ENCODE measurements at regions not wholly inside any gene's neighbourhood (a gene's known extent, or its start where the extent isn't known, plus 50 kb on each side); places are given as distances from the start of the nearest gene placed in this dataset.

- WGBS, 2 donors: 35 to 38% methylated on average over 7 of the region's 7 CpGs
- H3K4me3 ChIP-seq (ENCODE audit: low read length in 2 of 2): no peak overlapping the region
- no peaks in the 10 kb centered on the region for H3K27me3 ChIP-seq (ENCODE audit: control insufficient read depth in 1 of 2, insufficient read depth in 2 of 2, low read length in 1 of 2)
- no peak overlapping the region for H3K27ac ChIP-seq (ENCODE audit: low read depth in 1 of 2, low read length in 2 of 2)
- H3K9me3 ChIP-seq (ENCODE audit: control insufficient read depth, low read length): no peaks in the 10 kb centered on the region
- DNase-seq: no peak
- no peaks in the 10 kb centered on the region for H3K36me3 ChIP-seq (ENCODE audit: control insufficient read depth in 1 of 2, insufficient read depth in 2 of 2, low read length in 1 of 2)
- intact Hi-C loops (cut with DNase I): no loop called here
- no peaks in the 10 kb centered on the region for H3K4me1 ChIP-seq (ENCODE audit: control insufficient read depth in 1 of 2, insufficient read depth in 2 of 2, low read length in 2 of 2)
- ATAC-seq (ENCODE audit: low FRiP score): no peak
Observed at GRCh38 chr9:90546200-90546599, 96.4 kb downstream of the DIRAS2 start.

- ATAC-seq (ENCODE audit: low FRiP score): no peak
- Histone ChIP-seq H3K4me1 (ENCODE audit: control insufficient read depth in 1 of 2, insufficient read depth in 2 of 2, low read length in 2 of 2) (no peaks in the 10 kb centered on the region), H3K4me3 (ENCODE audit: low read length in 2 of 2) (no peak overlapping the region), H3K27ac (ENCODE audit: low read depth in 1 of 2, low read length in 2 of 2) (no peak overlapping the region), H3K27me3 (ENCODE audit: control insufficient read depth in 1 of 2, insufficient read depth in 2 of 2, low read length in 1 of 2) (no peaks in the 10 kb centered on the region), H3K36me3 (ENCODE audit: control insufficient read depth in 1 of 2, insufficient read depth in 2 of 2, low read length in 1 of 2) (no peaks in the 10 kb centered on the region), H3K9me3 (ENCODE audit: control insufficient read depth, low read length) (no peaks in the 10 kb centered on the region)
- 88 to 95% methylated on average over 2 of the region's 2 CpGs for WGBS, 2 donors
- intact Hi-C loops (cut with DNase I): no loop called here
- DNase-seq: no peak
Observed at GRCh38 chr9:90547896-90548295, 94.7 kb downstream of the DIRAS2 start.

DNA sequence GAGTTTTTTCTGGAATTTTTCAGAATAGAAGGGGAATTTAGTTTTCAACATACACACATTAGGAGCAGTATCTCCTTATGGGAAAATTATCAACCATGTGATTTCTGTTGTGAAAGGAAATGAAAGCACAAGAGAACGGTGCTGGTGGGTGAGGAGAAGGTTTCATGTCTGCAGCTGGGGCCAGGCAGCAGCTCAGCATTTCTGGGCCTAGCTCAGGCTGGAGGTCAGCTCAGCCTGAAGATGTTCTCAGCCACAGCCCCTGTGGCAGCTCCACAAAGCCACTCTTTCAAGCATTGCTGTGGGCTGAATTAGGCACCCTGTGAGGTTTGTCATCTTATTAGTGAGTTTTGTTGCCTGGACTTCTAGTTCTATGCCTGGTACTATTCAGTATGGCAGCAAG, 90.3 kb downstream of the DIRAS2 start:
- Histone ChIP-seq H3K4me1 (ENCODE audit: control insufficient read depth in 1 of 2, insufficient read depth in 2 of 2, low read length in 2 of 2) (no peaks in the 10 kb centered on the region), H3K36me3 (ENCODE audit: control insufficient read depth in 1 of 2, insufficient read depth in 2 of 2, low read length in 1 of 2) (no peaks in the 10 kb centered on the region), H3K9me3 (ENCODE audit: control insufficient read depth, low read length) (no peaks in the 10 kb centered on the region), H3K27me3 (ENCODE audit: control insufficient read depth in 1 of 2, insufficient read depth in 2 of 2, low read length in 1 of 2) (no peaks in the 10 kb centered on the region), H3K27ac (ENCODE audit: low read depth in 1 of 2, low read length in 2 of 2) (no peak overlapping the region), H3K4me3 (ENCODE audit: low read length in 2 of 2) (no peak overlapping the region)
- intact Hi-C loops (cut with DNase I): no loop called here
- DNase-seq (no peak), ATAC-seq (ENCODE audit: low FRiP score) (no peak)
- 62 to 65% methylated on average over 1 of the region's 1 CpG for WGBS, 2 donors

GRCh38 chr9:90555351-90556057, 87.1 kb downstream of the DIRAS2 start:
- Histone ChIP-seq H3K4me1 (ENCODE audit: control insufficient read depth in 1 of 2, insufficient read depth in 2 of 2, low read length in 2 of 2) (no peaks in the 10 kb centered on the region), H3K27me3 (ENCODE audit: control insufficient read depth in 1 of 2, insufficient read depth in 2 of 2, low read length in 1 of 2) (no peaks in the 10 kb centered on the region), H3K36me3 (ENCODE audit: control insufficient read depth in 1 of 2, insufficient read depth in 2 of 2, low read length in 1 of 2) (no peaks in the 10 kb centered on the region), H3K27ac (ENCODE audit: low read depth in 1 of 2, low read length in 2 of 2) (no peak overlapping the region), H3K4me3 (ENCODE audit: low read length in 2 of 2) (no peak overlapping the region), H3K9me3 (ENCODE audit: control insufficient read depth, low read length) (no peaks in the 10 kb centered on the region)
- 1 to 7% methylated on average over 7 of the region's 7 CpGs for WGBS, 2 donors
- intact Hi-C loops (cut with DNase I): no loop called here
- DNase-seq (no peak), ATAC-seq (ENCODE audit: low FRiP score) (no peak)

DNA sequence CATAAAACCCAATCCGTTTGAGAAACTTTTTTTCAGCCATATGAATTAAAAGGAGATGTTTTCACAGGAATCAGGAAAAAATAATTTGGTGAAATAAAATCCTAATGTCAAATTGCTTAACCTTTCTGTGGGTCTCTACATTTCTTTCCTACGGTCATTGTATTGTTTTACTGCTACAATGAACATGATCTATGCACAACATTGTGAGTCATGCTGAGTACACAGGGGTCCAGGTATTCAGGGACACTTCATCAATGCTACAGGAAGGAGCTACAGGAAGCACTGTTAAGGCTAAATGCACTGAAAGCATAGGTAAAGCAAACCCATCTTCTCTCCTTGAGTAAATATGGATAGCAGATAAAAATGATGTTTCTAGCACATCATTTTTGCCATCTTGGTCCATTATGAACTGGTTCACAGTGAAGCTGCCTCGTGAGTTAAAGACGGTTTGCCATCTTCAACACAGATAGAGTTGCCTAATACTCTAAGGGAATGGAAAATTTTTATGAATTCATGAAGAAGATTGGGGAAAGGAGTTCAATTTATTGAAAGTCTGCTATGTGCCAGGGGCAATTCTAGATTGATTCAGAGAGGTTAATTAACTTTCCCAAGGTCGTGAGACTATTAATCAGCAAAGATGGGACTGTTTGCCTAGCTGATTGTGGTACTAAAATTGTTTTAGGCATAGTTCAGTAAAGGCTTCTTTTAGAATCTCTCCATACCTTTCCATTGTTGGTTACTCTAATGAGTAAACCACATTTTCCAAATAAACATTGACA, 85.5 kb downstream of the DIRAS2 start:
- Histone ChIP-seq H3K27ac (ENCODE audit: low read depth in 1 of 2, low read length in 2 of 2) (no peak overlapping the region), H3K4me1 (ENCODE audit: control insufficient read depth in 1 of 2, insufficient read depth in 2 of 2, low read length in 2 of 2) (no peaks in the 10 kb centered on the region), H3K4me3 (ENCODE audit: low read length in 2 of 2) (no peak overlapping the region), H3K27me3 (ENCODE audit: control insufficient read depth in 1 of 2, insufficient read depth in 2 of 2, low read length in 1 of 2) (no peaks in the 10 kb centered on the region), H3K9me3 (ENCODE audit: control insufficient read depth, low read length) (peaks cover 1% of the 10 kb centered on the region), H3K36me3 (ENCODE audit: control insufficient read depth in 1 of 2, insufficient read depth in 2 of 2, low read length in 1 of 2) (no peaks in the 10 kb centered on the region)
- intact Hi-C loops (cut with DNase I): no loop called here
- 86 to 87% methylated on average over 5 of the region's 5 CpGs for WGBS, 2 donors
- ATAC-seq (ENCODE audit: low FRiP score): no peak
- DNase-seq: no peak

- WGBS, 2 donors: 80% methylated on average over 9 of the region's 9 CpGs
- Histone ChIP-seq H3K27me3 (ENCODE audit: control insufficient read depth in 1 of 2, insufficient read depth in 2 of 2, low read length in 1 of 2) (no peaks in the 10 kb centered on the region), H3K9me3 (ENCODE audit: control insufficient read depth, low read length) (peaks cover 3% of the 10 kb centered on the region), H3K4me3 (ENCODE audit: low read length in 2 of 2) (no peak overlapping the region), H3K27ac (ENCODE audit: low read depth in 1 of 2, low read length in 2 of 2) (no peak overlapping the region), H3K36me3 (ENCODE audit: control insufficient read depth in 1 of 2, insufficient read depth in 2 of 2, low read length in 1 of 2) (no peaks in the 10 kb centered on the region), H3K4me1 (ENCODE audit: control insufficient read depth in 1 of 2, insufficient read depth in 2 of 2, low read length in 2 of 2) (no peaks in the 10 kb centered on the region)
- intact Hi-C loops (cut with DNase I): loop anchor here (1.0 to 10.0 kb wide), 2 partner anchors 22 to 1095 kb away; no protein-coding TSS in a partner anchor
- DNase-seq: no peak
- no peak for ATAC-seq (ENCODE audit: low FRiP score)
Observed at GRCh38 chr9:90559075-90560073, 83.2 kb downstream of the DIRAS2 start.

Small RNA genes in the stretch of these regions (microRNA-seq; reads per million reads assigned to microRNA genes)
- 0 reads per million in 2 donors for gene MIR4290
